CD14-positive monocyte (primary cell): ENCODE measurements at regions not wholly inside any gene's neighbourhood (a gene's known extent, or its start where the extent isn't known, plus 50 kb on each side); places are given as distances from the start of the nearest gene placed in this dataset.

Experiments used
- DNase-seq, 3 donors: peaks; one replicate each; pipeline ENCODE4 v3.0.0-alpha.2; 2011 to 2022
- H2AFZ ChIP-seq: 2 replicates; pipeline ENCODE4 v1.6.0; 2012; ENCODE audit warnings: mild to moderate bottlenecking, low read depth, low read length, inconsistent platforms; ENCODE audit not compliant: insufficient read depth, poor library complexity, severe bottlenecking
- H3K27ac ChIP-seq, 2 donors: 1 replicate in 1 of 2; 2 replicates in 1 of 2; pipeline ENCODE4 v1.5.1; 2012 to 2013; ENCODE audit warnings: low read length in 2 of 2, control low read depth in 1 of 2, inconsistent platforms in 1 of 2, low read depth in 1 of 2, mild to moderate bottlenecking in 1 of 2
- H3K27me3 ChIP-seq, 2 donors: one replicate each; pipeline versions ENCODE4 v1.6.0 to v1.6.1; 2011 to 2013; ENCODE audit warnings: low read length in 2 of 2; ENCODE audit not compliant: control insufficient read depth in 2 of 2, insufficient read depth in 2 of 2
- H3K36me3 ChIP-seq, 2 donors: replicated peaks in 1 of 2; 1 replicate in 1 of 2; 2 replicates in 1 of 2; pipeline versions ENCODE4 v1.5.1 to v1.6.1; 2012 to 2013; ENCODE audit warnings: low read length in 2 of 2, control low read depth in 1 of 2, inconsistent platforms in 1 of 2, mild to moderate bottlenecking in 1 of 2; ENCODE audit not compliant: insufficient read depth in 2 of 2, control insufficient read depth in 1 of 2
- H3K4me1 ChIP-seq, 2 donors: 1 replicate in 1 of 2; 2 replicates in 1 of 2; pipeline versions ENCODE4 v1.5.1 to v1.6.1; 2012 to 2013; ENCODE audit warnings: low read length in 2 of 2, control low read depth in 1 of 2, inconsistent platforms in 1 of 2, mild to moderate bottlenecking in 1 of 2, moderate library complexity in 1 of 2; ENCODE audit not compliant: insufficient read depth in 2 of 2, control insufficient read depth in 1 of 2
- H3K4me2 ChIP-seq: replicated peaks from 2 replicates; pipeline ENCODE3; 2012; ENCODE audit warnings: low read length, moderate library complexity, mild to moderate bottlenecking; ENCODE audit not compliant: poor library complexity, severe bottlenecking; ENCODE audit errors: extremely low read depth
- H3K4me3 ChIP-seq, 3 experiments: fragments of 200-600 bp in 1 of 3; sonication (generic) in 1 of 3; replicated peaks in 1 of 3; 1 replicate in 2 of 3; 2 replicates in 1 of 3; pipeline ENCODE4 v1.5.1; 2011 to 2013; ENCODE audit warnings: low read length in 3 of 3, mild to moderate bottlenecking in 3 of 3, control low read depth in 2 of 3, low read depth in 2 of 3, inconsistent platforms in 1 of 3, moderate library complexity in 1 of 3
- H3K79me2 ChIP-seq: 2 replicates; pipeline ENCODE4 v1.6.0; 2012; ENCODE audit warnings: mild to moderate bottlenecking, control low read depth, inconsistent platforms, low read length, moderate library complexity; ENCODE audit not compliant: insufficient read depth
- H3K9ac ChIP-seq: 2 replicates; pipeline ENCODE4 v1.6.0; 2017; ENCODE audit warnings: low read length, mild to moderate bottlenecking; ENCODE audit not compliant: insufficient read depth, poor library complexity, severe bottlenecking
- H3K9me3 ChIP-seq, 2 donors: replicated peaks in 1 of 2; 1 replicate in 1 of 2; 2 replicates in 1 of 2; pipeline versions ENCODE4 v1.5.1 to v1.6.1; 2012 to 2013; ENCODE audit warnings: low read length in 2 of 2, control low read depth in 1 of 2; ENCODE audit not compliant: control insufficient read depth in 1 of 2, insufficient read depth in 1 of 2
- H4K20me1 ChIP-seq: 2 replicates; pipeline ENCODE4 v1.6.0; 2012; ENCODE audit warnings: mild to moderate bottlenecking, low read length, control low read depth, moderate library complexity; ENCODE audit not compliant: insufficient read depth
- H3K27ac Mint-ChIP-seq, 7 donors: one replicate each; pipeline ENCODE4 v1.8.0; 2020; ENCODE audit warnings: mild to moderate bottlenecking in 7 of 7, mixed read lengths in 7 of 7, moderate library complexity in 6 of 7, inconsistent platforms in 2 of 7
- H3K27me3 Mint-ChIP-seq, 3 donors: one replicate each; pipeline ENCODE4 v1.8.0; 2021 to 2022; ENCODE audit warnings: low read depth in 3 of 3, mild to moderate bottlenecking in 3 of 3, mixed read lengths in 3 of 3, moderate library complexity in 3 of 3, inconsistent platforms in 1 of 3
- H3K36me3 Mint-ChIP-seq, 2 donors: one replicate each; pipeline ENCODE4 v1.8.0; 2020; ENCODE audit warnings: mixed read lengths in 2 of 2, inconsistent platforms in 1 of 2, mild to moderate bottlenecking in 1 of 2
- H3K4me1 Mint-ChIP-seq: one replicate; pipeline ENCODE4 v1.8.0; 2020; ENCODE audit warnings: mild to moderate bottlenecking, mixed read lengths
- H3K4me3 Mint-ChIP-seq, 2 donors: one replicate each; pipeline ENCODE4 v1.8.0; 2020; ENCODE audit warnings: mild to moderate bottlenecking in 2 of 2, mixed read lengths in 2 of 2, moderate library complexity in 1 of 2
- H3K9me3 Mint-ChIP-seq, 7 donors: one replicate each; pipeline ENCODE4 v1.8.0; 2020 to 2022; ENCODE audit warnings: mixed read lengths in 7 of 7, mild to moderate bottlenecking in 6 of 7, moderate library complexity in 6 of 7, inconsistent platforms in 2 of 7
- CTCF ChIP-seq: fragments of 200-600 bp; IDR thresholded peaks from one replicate; pipeline ENCODE4 v1.8.0; 2022; ENCODE audit warnings: antibody characterized with exemption, mild to moderate bottlenecking
- WGBS: methylation state at CpG from one replicate; pipeline ENCODE4 v1.1.5; 2013; ENCODE audit warnings: missing lambda C conversion rate; ENCODE audit not compliant: insufficient coverage; 5-methylcytosine and 5-hydroxymethylcytosine counted together
- intact Hi-C, 2 donors: fragments of 100-400 bp; cut with micrococcal nuclease; formaldehyde crosslinking; loops; one replicate each; pipeline versions ENCODE4 v1.15.0 to v1.15.1; 2023

GRCh38 chr11:95608093-95608492 lies 181.5 kb downstream of the FAM76B start:
- H3K36me3 Mint-ChIP-seq: no peaks in the 10 kb centered on the region
- no peak overlapping the region for H3K4me2 ChIP-seq
- no peaks in the 10 kb centered on the region for H3K79me2 ChIP-seq
- peaks cover 8 to 9% of the 10 kb centered on the region in 2 donors for H3K4me1 ChIP-seq
- no peak overlapping the region for H3K9ac ChIP-seq
- H3K4me3 ChIP-seq: no peak overlapping the region
- peaks cover 0 to 2% (median 0%) of the 10 kb centered on the region in 7 donors for H3K9me3 Mint-ChIP-seq
- no peak for TF ChIP-seq CTCF
- H3K27ac ChIP-seq: no peak overlapping the region
- DNase-seq: no peak
- H3K4me3 Mint-ChIP-seq: no peak overlapping the region
- intact Hi-C loops: no loop called here
- 100% methylated on average over 1 of the region's 1 CpG for WGBS
- H3K27ac Mint-ChIP-seq: no peak overlapping the region
- H2AFZ ChIP-seq: no peak overlapping the region
- peaks cover 9% of the 10 kb centered on the region for H3K4me1 Mint-ChIP-seq
- no peaks in the 10 kb centered on the region for H3K9me3 ChIP-seq
- H3K27me3 ChIP-seq: no peaks in the 10 kb centered on the region
- H3K27me3 Mint-ChIP-seq: peaks cover 0 to 4% (median 0%) of the 10 kb centered on the region in 3 donors
- no peaks in the 10 kb centered on the region for H4K20me1 ChIP-seq
- H3K36me3 ChIP-seq: no peaks in the 10 kb centered on the region

- no CpG with 5 or more reads among the region's 3 CpGs for WGBS
- Histone ChIP-seq H3K4me1 (peaks cover 8 to 9% of the 10 kb centered on the region in 2 donors), H3K4me3 (no peak overlapping the region), H3K79me2 (no peaks in the 10 kb centered on the region), H3K27ac (no peak overlapping the region), H3K36me3 (no peaks in the 10 kb centered on the region), H3K9ac (no peak overlapping the region), H3K4me2 (no peak overlapping the region), H4K20me1 (no peaks in the 10 kb centered on the region), H3K27me3 (no peaks in the 10 kb centered on the region), H3K9me3 (no peaks in the 10 kb centered on the region), H2AFZ (no peak overlapping the region)
- Mint-ChIP-seq H3K27me3 (peaks cover 0 to 4% (median 0%) of the 10 kb centered on the region in 3 donors), H3K4me3 (no peak overlapping the region), H3K4me1 (peaks cover 9% of the 10 kb centered on the region), H3K9me3 (peaks cover 0 to 2% (median 0%) of the 10 kb centered on the region in 7 donors), H3K36me3 (no peaks in the 10 kb centered on the region), H3K27ac (no peak overlapping the region)
- TF ChIP-seq CTCF: no peak
- intact Hi-C loops: no loop called here
- no peak for DNase-seq
These were observed 182.8 kb downstream of the FAM76B start for GRCh38 chr11:95606824-95607223.
